ENCODE measurements at regions not wholly inside any gene's neighbourhood (a gene's known extent, or its start where the extent isn't known, plus 50 kb on each side); places are given as distances from the start of the nearest gene placed in this dataset.

- no peak for TF ChIP-seq CTCF (IDR thresholded peaks at IDR 0.05)
- no peak for TF ChIP-seq PBX3 (IDR thresholded peaks at IDR 0.05)
- TF ChIP-seq POLR2A (IDR thresholded peaks at IDR 0.05; ENCODE audit: low read length): no peak
- no peak for TF ChIP-seq USF2 (IDR thresholded peaks at IDR 0.05)
- TF ChIP-seq SMC3 (IDR thresholded peaks at IDR 0.05): no peak
- no peak for TF ChIP-seq POLR2AphosphoS2 (conservative IDR thresholded peaks at IDR 0.05; ENCODE audit: low read length)
Measured at GRCh38 chr22:34861787-34862186, 204.2 kb upstream of the ISX start.
